ENCODE measurements at regions not wholly inside any gene's neighbourhood (a gene's known extent, or its start where the extent isn't known, plus 50 kb on each side); places are given as distances from the start of the nearest gene placed in this dataset.

- DNase-seq (ENCODE audit: low spot score), result no peak
These were observed 73.9 kb downstream of the CASP3 start for GRCh38 chr4:184575306-184575705.

- no peak for DNase-seq (ENCODE audit: low spot score)
These were observed 74.4 kb downstream of the CASP3 start for GRCh38 chr4:184574861-184575260.

- DNase-seq (ENCODE audit: low spot score), result no peak
These were observed 75.5 kb downstream of the CASP3 start for GRCh38 chr4:184573701-184574100.

GRCh38 chr4:184568770-184569169 lies 80.5 kb downstream of the CASP3 start:
- DNase-seq (ENCODE audit: low spot score), result no peak

- DNase-seq (ENCODE audit: low spot score), result no peak
These were observed 85.6 kb downstream of the CASP3 start for GRCh38 chr4:184563621-184564020.

- no peak for DNase-seq (ENCODE audit: low spot score)
These were observed 84.6 kb upstream of the IRF2 start for GRCh38 chr4:184558996-184559395.

GRCh38 chr4:184553891-184554290 lies 79.5 kb upstream of the IRF2 start:
- no peak for DNase-seq (ENCODE audit: low spot score)

GRCh38 chr4:184550476-184550875 lies 76.1 kb upstream of the IRF2 start:
- no peak for DNase-seq (ENCODE audit: low spot score)

- DNase-seq (ENCODE audit: low spot score), result no peak
These were observed 74.4 kb upstream of the IRF2 start for GRCh38 chr4:184548648-184549341.

GRCh38 chr4:184548316-184548647 lies 73.9 kb upstream of the IRF2 start:
- DNase-seq (ENCODE audit: low spot score), result no peak

- DNase-seq (ENCODE audit: low spot score), result no peak
These were observed 70.5 kb upstream of the IRF2 start for GRCh38 chr4:184544788-184545409.

GRCh38 chr4:184541907-184542306 lies 67.6 kb upstream of the IRF2 start:
- DNase-seq (ENCODE audit: low spot score), result no peak

GRCh38 chr4:184540307-184540706 lies 66.0 kb upstream of the IRF2 start:
- no peak for DNase-seq (ENCODE audit: low spot score)

- peak; percentile 57 for DNase-seq (ENCODE audit: low spot score)
These were observed 63.8 kb upstream of the IRF2 start for GRCh38 chr4:184538023-184538599.

GRCh38 chr4:184537269-184538022 lies 63.1 kb upstream of the IRF2 start:
- peak; percentile 80 for DNase-seq (ENCODE audit: low spot score)

- no peak for DNase-seq (ENCODE audit: low spot score)
These were observed 62.5 kb upstream of the IRF2 start for GRCh38 chr4:184536881-184537248.

- DNase-seq (ENCODE audit: low spot score), result no peak
These were observed 61.9 kb upstream of the IRF2 start for GRCh38 chr4:184536065-184536880.

GRCh38 chr4:184534511-184535391 lies 60.4 kb upstream of the IRF2 start:
- peak; percentile 52 for DNase-seq (ENCODE audit: low spot score)

- no peak for DNase-seq (ENCODE audit: low spot score)
These were observed 59.6 kb upstream of the IRF2 start for GRCh38 chr4:184533908-184534307.

GRCh38 chr4:184531008-184531407 lies 56.7 kb upstream of the IRF2 start:
- no peak for DNase-seq (ENCODE audit: low spot score)

GRCh38 chr4:184529283-184529682 lies 54.9 kb upstream of the IRF2 start:
- no peak for DNase-seq (ENCODE audit: low spot score)

Measured in germinal center (tissue), 1 donor.